ENCODE measurements at regions not wholly inside any gene's neighbourhood (a gene's known extent, or its start where the extent isn't known, plus 50 kb on each side); places are given as distances from the start of the nearest gene placed in this dataset.

DNA sequence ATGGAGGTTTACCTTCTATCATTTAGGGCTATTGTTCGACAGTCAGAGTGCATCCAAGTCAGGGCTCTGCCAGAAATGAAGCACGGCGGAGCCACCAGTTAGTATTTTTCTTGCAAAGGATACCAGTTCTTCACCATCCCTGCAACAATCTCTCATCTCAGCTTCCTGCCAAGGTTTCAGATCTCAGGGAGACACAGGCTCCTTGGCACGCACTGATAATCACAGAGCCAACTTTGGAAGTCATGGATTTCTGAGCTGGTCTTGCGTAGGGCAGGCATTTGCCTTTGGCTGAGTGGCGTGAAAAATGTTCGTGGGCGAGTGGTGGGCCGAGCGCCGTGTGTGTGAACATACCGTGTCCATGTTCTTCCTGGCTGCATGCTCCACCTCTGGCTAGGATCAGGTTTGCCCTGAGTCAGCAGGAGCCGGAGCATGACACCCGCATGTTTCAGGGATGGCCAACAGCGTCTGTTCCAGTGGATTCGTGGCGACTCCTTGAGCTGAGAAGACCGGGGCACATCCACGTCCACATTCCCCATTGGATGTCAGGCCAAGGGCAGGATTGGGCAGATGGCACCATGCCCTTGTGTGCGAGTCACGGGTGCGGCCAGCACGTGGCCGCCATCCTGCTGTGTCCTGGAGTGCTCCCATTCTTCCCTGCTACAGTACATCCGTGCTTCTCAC, 118.5 kb upstream of the C1orf174 start:
- 83 to 91% (median 87%) methylated on average over 18 to 25 of the region's 25 CpGs for WGBS, 5 donors
- peaks cover 0 to 17% (median 4%) of the 10 kb centered on the region in 3 donors for H3K27me3 ChIP-seq
- intact Hi-C loops (cut with DNase I; ENCODE audit: low total_unique reads), result no loop called here

DNA sequence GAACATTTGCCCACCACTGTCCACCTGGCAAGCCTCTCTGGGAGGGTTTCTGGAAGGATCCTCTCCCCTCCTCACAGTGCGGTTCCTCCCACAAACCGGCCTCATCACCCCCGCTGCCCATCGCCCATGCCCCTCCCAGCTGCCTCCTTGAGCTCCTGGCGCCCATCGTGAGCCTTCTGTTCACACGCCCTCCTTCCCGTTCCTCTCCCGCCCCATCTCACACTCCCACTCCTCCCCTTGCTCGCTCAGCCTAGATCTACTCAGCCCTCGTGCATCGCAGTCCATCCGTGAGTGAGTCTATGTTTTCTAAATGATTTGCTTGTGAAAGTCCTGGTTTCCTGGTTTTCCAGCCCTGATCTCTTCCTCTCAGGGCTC, 119.1 kb upstream of the C1orf174 start:
- Histone ChIP-seq H3K27me3 (peaks cover 0 to 22% (median 4%) of the 10 kb centered on the region in 3 donors), H3K9me3 (no peaks in the 10 kb centered on the region), H3K4me3 (no peak overlapping the region), H3K27ac (no peak overlapping the region), H3K4me1 (no peaks in the 10 kb centered on the region), H3K36me3 (no peaks in the 10 kb centered on the region)
- DNase-seq, result no peak
- intact Hi-C loops (cut with DNase I; ENCODE audit: low total_unique reads), result no loop called here
- 71 to 83% (median 78%) methylated on average over 13 of the region's 13 CpGs for WGBS, 5 donors
- no peak for TF ChIP-seq POLR2A (IDR thresholded peaks at IDR 0.05)
- TF ChIP-seq CTCF (IDR thresholded peaks at IDR 0.05), result no peak
- TF ChIP-seq POLR2AphosphoS5 (IDR thresholded peaks at IDR 0.05), result no peak
- no peak for TF ChIP-seq EP300 (IDR thresholded peaks at IDR 0.05)

More for the DNA sequence above, 118.5 kb upstream of the C1orf174 start:
- no peaks in the 10 kb centered on the region for H3K36me3 ChIP-seq
- no peak for DNase-seq
- TF ChIP-seq POLR2AphosphoS5 (IDR thresholded peaks at IDR 0.05) (no peak), EP300 (IDR thresholded peaks at IDR 0.05) (no peak), CTCF (IDR thresholded peaks at IDR 0.05) (no peak), POLR2A (IDR thresholded peaks at IDR 0.05) (no peak)
- H3K9me3 ChIP-seq, result no peaks in the 10 kb centered on the region
- H3K4me1 ChIP-seq, result no peaks in the 10 kb centered on the region
- H3K4me3 ChIP-seq, result no peak overlapping the region
- H3K27ac ChIP-seq, result no peak overlapping the region

DNA sequence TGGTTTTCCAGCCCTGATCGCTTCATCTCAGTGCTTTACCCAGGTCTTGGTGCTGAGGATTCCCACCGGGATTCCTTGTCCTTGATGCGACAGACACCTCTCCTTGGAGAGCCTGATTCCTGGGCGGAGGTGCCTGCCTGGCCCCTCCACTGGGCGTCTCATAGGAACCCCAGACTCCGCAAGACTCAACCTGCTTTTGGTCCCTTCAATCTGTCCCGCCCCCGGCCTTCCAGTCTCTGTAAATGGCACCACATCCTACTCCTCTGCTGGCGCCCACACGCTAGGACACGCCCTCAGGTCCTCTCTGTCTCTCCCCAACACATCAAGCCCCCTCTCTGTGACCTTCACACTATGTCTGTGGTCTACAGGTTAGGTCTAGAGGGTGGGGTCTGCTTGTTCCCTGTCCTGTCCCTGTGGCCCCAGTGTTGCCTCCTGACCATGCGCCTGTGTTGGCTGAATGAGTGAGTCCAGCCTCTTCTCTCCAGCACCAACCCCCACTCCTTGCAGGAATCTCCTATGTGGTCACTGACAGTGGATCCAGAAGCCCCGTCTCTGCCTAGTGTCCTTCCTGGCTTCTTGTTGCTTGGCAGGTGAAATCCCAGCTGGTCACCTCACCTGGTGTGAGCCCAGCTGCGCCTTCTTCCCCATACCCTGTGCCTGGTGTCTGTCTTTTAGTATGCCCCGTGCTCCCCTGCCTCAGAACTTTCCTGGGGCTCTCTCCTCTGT, 119.7 kb upstream of the C1orf174 start:
- H3K4me3 ChIP-seq, result no peak overlapping the region
- H3K36me3 ChIP-seq, result no peaks in the 10 kb centered on the region
- intact Hi-C loops (cut with DNase I; ENCODE audit: low total_unique reads), result no loop called here
- H3K27ac ChIP-seq, result no peak overlapping the region
- peaks cover 0 to 22% (median 4%) of the 10 kb centered on the region in 3 donors for H3K27me3 ChIP-seq
- no peak for DNase-seq
- TF ChIP-seq CTCF (IDR thresholded peaks at IDR 0.05) (no peak), POLR2AphosphoS5 (IDR thresholded peaks at IDR 0.05) (no peak), POLR2A (IDR thresholded peaks at IDR 0.05) (no peak), EP300 (IDR thresholded peaks at IDR 0.05) (no peak)
- 78 to 84% (median 79%) methylated on average over 15 of the region's 15 CpGs for WGBS, 5 donors
- peaks cover 0 to 4% (median 0%) of the 10 kb centered on the region in 4 donors for H3K9me3 ChIP-seq
- H3K4me1 ChIP-seq, result no peaks in the 10 kb centered on the region

GRCh38 chr1:4020449-4020848, 120.4 kb upstream of the C1orf174 start:
- Histone ChIP-seq H3K4me3 (no peak overlapping the region), H3K27ac (no peak overlapping the region), H3K4me1 (no peaks in the 10 kb centered on the region), H3K27me3 (peaks cover 0 to 25% (median 4%) of the 10 kb centered on the region in 3 donors), H3K9me3 (peaks cover 0 to 4% (median 0%) of the 10 kb centered on the region in 4 donors), H3K36me3 (no peaks in the 10 kb centered on the region)
- DNase-seq, result no peak
- 59 to 78% (median 67%) methylated on average over 6 to 9 of the region's 9 CpGs for whole genome bisulfite sequencing, 5 donors
- no peak for TF ChIP-seq POLR2AphosphoS5 (IDR thresholded peaks at IDR 0.05)
- no peak for TF ChIP-seq CTCF (IDR thresholded peaks at IDR 0.05)
- no peak for TF ChIP-seq EP300 (IDR thresholded peaks at IDR 0.05)
- no peak for TF ChIP-seq POLR2A (IDR thresholded peaks at IDR 0.05)
- intact Hi-C loops (cut with DNase I; ENCODE audit: low total_unique reads), result no loop called here
